Effector memory CD4-positive, alpha-beta T cell (primary cell): ENCODE measurements at regions not wholly inside any gene's neighbourhood (a gene's known extent, or its start where the extent isn't known, plus 50 kb on each side); places are given as distances from the start of the nearest gene placed in this dataset.

Source experiments
- DNase-seq, 3 donors: peaks; one replicate each; pipeline ENCODE4 v3.0.0-alpha.2; 2020
- H3K27ac ChIP-seq: 2 replicates; pipeline ENCODE4 v1.7.0; 2013; ENCODE audit warnings: mild to moderate bottlenecking, low read length, moderate library complexity; ENCODE audit not compliant: insufficient read depth, poor library complexity, severe bottlenecking
- H3K27me3 ChIP-seq: replicated peaks from 2 replicates; pipeline ENCODE4 v1.7.0; 2013; ENCODE audit warnings: mild to moderate bottlenecking, low read length; ENCODE audit not compliant: insufficient read depth, control insufficient read depth, poor library complexity, severe bottlenecking
- H3K36me3 ChIP-seq: 2 replicates; pipeline ENCODE4 v1.7.0; 2013; ENCODE audit warnings: mild to moderate bottlenecking, low read length, moderate library complexity; ENCODE audit not compliant: control insufficient read depth, insufficient read depth
- H3K4me1 ChIP-seq: 2 replicates; pipeline ENCODE4 v1.7.0; 2013; ENCODE audit warnings: low read length, mild to moderate bottlenecking; ENCODE audit not compliant: control insufficient read depth, insufficient read depth, poor library complexity, severe bottlenecking
- H3K4me3 ChIP-seq: 2 replicates; pipeline ENCODE4 v1.7.0; 2013; ENCODE audit warnings: low read length, low read depth, mild to moderate bottlenecking; ENCODE audit not compliant: insufficient read depth, poor library complexity, severe bottlenecking
- H3K9me3 ChIP-seq: 2 replicates; pipeline ENCODE4 v1.7.0; 2013; ENCODE audit warnings: mild to moderate bottlenecking, low read length, moderate library complexity; ENCODE audit not compliant: control insufficient read depth

DNA sequence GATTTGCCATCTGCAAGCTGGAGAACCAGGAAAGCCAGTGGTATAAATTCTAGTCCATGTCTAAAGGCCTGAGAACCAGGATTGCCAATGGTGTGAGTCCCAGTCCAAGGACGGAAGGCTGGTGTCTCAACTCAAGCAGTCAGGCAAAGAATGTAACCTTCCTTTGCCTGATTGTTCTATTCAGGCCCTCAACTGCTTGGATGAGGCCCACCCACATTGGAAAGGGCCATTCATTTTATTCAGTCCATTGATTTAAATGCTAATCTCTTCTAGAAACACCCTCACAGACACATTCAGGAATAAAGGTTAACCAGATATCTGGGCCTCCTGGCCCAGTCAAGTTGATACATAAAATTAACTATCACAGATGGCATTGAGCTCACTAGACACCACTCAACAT, 427.8 kb downstream of the ZNF608 start:
- Histone ChIP-seq H3K4me3 (no peak overlapping the region), H3K36me3 (no peaks in the 10 kb centered on the region), H3K4me1 (no peaks in the 10 kb centered on the region), H3K27ac (no peak overlapping the region), H3K27me3 (no peaks in the 10 kb centered on the region), H3K9me3 (no peaks in the 10 kb centered on the region)
- no peak for DNase-seq

DNA sequence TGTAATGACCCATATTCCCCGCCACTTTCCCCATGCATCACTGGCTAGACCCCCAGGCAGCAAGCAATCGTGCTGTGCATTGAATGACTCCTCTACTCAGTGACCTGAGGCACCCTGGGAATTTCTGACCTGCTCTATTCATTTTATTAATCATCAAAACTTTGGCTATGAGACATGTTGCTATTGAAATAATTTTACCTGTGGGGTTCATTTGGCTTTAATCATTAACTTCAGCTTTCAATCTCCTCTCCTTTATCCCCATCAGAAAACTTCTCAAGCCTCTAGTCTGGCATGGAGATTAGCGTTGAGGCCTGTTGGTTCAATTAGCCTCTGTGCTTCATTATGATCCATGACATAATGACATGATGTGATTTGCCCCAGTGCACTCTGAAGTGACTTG, 429.0 kb downstream of the ZNF608 start:
- Histone ChIP-seq H3K4me3 (no peak overlapping the region), H3K9me3 (no peaks in the 10 kb centered on the region), H3K27ac (no peak overlapping the region), H3K27me3 (no peaks in the 10 kb centered on the region), H3K4me1 (no peaks in the 10 kb centered on the region), H3K36me3 (no peaks in the 10 kb centered on the region)
- DNase-seq: no peak

DNA sequence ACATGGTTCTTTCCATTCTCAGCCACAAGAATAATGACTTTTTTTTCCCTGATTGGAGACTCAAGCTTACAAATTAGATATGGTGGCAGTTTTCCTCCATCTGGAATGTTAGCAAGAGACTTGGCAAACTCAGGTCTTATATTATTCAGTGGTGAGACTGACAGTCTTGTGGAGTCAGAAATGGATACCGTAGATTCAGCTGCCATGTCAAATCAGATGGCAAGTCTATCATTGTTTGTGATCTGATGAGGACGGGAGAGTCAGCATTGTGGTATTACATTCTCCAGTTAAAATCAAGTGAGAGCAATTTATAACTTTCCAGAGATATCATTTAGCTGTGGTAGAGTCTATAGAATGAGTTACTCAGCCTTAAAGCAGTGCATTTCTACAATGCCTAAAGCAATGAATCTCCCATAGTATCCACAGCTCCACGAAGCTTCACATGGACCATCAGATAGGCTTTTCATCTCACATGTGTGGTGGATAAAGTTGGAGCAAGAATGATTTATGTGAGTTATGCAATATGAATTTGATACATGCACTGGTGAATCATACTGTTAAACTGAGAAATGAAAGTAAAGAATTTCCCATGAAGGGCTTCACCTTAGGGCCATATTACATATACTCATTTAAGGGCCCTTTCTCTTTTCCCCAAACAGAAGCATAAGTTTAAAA, 430.6 kb downstream of the ZNF608 start:
- DNase-seq: no peak
- no peak overlapping the region for H3K27ac ChIP-seq
- no peak overlapping the region for H3K4me3 ChIP-seq
- H3K9me3 ChIP-seq: no peaks in the 10 kb centered on the region
- H3K4me1 ChIP-seq: no peaks in the 10 kb centered on the region
- no peaks in the 10 kb centered on the region for H3K36me3 ChIP-seq
- H3K27me3 ChIP-seq: no peaks in the 10 kb centered on the region

DNA sequence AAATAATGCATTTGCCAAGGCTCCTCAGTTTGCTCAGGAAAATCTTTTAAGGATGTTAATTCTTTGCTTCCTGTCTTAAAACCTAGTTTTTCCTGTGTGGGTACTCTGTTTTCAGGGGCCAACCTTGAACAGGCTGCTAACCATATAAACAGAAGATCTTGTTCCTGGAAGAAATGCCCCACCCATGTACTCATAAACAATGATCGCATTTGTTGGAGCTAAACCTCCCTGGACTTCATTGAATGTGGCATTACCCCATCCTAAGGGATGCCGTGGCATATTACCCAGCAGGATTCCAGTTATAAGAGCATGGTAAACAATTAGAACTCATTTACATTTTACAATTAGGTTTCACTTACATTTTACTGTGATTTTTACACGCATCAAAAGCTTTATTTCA, 436.0 kb downstream of the ZNF608 start:
- H3K4me1 ChIP-seq: no peaks in the 10 kb centered on the region
- H3K4me3 ChIP-seq: no peak overlapping the region
- H3K9me3 ChIP-seq: no peaks in the 10 kb centered on the region
- no peak overlapping the region for H3K27ac ChIP-seq
- H3K36me3 ChIP-seq: no peaks in the 10 kb centered on the region
- no peak for DNase-seq
- H3K27me3 ChIP-seq: no peaks in the 10 kb centered on the region

DNA sequence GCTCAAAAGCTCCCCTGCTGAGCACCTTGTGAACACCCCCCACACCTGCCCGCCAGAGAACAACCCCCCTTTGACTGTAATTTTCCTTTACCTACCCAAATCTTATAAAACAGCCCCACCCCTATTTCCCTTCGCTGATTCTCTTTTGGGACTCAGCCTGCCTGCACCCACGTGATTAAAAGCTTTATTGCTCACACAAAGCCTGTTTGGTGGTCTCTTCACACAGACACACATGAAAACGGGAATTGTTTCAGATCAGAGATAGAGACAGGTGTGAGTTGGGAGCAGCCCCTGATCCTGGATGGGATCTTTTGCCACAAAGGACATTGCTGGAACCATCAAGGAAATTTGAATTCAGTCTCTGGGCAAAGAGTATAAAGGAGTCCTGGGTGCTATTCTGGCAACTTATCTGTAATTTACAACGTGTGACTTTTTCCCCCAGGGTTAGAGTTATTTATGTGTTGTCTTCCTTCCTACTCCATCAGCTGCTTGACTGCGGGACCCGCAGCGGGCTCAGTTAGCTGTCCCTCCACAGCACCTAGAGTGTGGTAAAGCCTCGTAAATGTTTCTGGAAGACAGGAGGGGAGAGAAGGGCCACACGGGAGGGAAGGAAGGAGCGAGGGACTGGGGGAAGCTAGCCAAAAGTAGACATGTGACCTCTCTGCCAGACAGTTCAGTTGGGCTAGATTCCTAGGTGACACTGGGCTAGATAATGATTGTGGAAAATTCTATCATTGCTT, 437.0 kb downstream of the ZNF608 start:
- DNase-seq: no peak
- H3K9me3 ChIP-seq: no peaks in the 10 kb centered on the region
- H3K4me3 ChIP-seq: no peak overlapping the region
- H3K4me1 ChIP-seq: no peaks in the 10 kb centered on the region
- no peak overlapping the region for H3K27ac ChIP-seq
- no peaks in the 10 kb centered on the region for H3K36me3 ChIP-seq
- H3K27me3 ChIP-seq: no peaks in the 10 kb centered on the region

DNA sequence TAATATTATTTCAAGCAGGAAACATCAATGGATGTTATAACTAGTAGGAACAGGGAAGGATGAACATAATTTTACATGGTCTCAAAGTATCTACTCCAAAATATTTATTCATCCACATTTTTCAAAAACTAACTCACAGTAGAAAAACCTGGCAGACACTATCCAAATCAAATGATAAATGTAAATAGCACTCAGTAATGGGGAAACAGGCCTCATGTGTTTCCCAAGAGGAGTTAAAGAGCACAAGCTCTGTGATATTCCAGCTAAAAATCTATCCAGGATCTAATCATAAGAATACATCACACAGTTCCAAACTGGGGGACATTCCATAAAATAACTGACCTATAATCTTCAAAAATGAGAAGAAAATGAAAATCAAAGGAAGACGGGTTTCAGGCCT, 443.1 kb downstream of the ZNF608 start:
- Histone ChIP-seq H3K27me3 (no peaks in the 10 kb centered on the region), H3K36me3 (no peaks in the 10 kb centered on the region), H3K4me3 (no peak overlapping the region), H3K27ac (no peak overlapping the region), H3K4me1 (no peaks in the 10 kb centered on the region), H3K9me3 (no peaks in the 10 kb centered on the region)
- DNase-seq: no peak

DNA sequence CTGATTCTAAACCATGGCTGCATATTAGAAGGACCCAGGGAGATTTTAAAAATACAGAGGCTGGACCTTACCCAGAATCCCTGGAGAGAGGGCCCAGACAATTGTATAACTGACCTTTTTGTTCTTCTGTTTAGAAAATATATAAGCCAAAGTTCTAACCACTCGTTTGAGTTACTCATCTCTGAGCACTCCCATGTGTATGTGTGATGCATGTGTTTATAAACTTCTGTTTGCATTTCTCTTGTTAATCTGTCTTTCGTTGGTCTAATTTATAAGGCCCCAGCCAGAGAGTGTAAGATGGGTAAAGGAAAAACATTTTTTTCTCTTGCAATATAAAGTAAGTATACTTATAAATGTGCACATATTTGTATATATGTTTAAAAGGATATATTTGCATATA, 443.9 kb downstream of the ZNF608 start:
- Histone ChIP-seq H3K4me1 (no peaks in the 10 kb centered on the region), H3K27me3 (no peaks in the 10 kb centered on the region), H3K36me3 (no peaks in the 10 kb centered on the region), H3K9me3 (no peaks in the 10 kb centered on the region), H3K27ac (no peak overlapping the region), H3K4me3 (no peak overlapping the region)
- no peak for DNase-seq

DNA sequence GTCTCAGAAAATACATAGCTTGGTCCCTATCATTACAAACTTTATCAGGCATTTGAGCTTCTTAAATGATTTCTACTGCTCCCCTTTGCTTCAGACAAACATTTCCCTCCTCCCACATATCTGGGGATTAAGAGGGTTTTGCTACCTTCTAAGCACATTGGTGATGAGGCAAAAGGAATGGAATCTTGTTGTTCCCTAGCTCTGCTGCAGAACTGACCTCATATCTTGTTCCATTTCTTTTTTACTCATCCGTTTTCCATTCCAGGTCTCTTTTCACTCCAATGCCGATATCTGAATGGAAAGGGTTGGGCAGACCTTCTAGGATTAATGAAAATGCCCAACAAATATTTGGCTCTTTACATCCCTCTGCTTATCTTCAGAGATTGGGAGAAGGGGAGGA, 444.6 kb downstream of the ZNF608 start:
- no peaks in the 10 kb centered on the region for H3K9me3 ChIP-seq
- H3K4me1 ChIP-seq: no peaks in the 10 kb centered on the region
- no peaks in the 10 kb centered on the region for H3K27me3 ChIP-seq
- H3K27ac ChIP-seq: no peak overlapping the region
- no peaks in the 10 kb centered on the region for H3K36me3 ChIP-seq
- H3K4me3 ChIP-seq: no peak overlapping the region
- no peak for DNase-seq

DNA sequence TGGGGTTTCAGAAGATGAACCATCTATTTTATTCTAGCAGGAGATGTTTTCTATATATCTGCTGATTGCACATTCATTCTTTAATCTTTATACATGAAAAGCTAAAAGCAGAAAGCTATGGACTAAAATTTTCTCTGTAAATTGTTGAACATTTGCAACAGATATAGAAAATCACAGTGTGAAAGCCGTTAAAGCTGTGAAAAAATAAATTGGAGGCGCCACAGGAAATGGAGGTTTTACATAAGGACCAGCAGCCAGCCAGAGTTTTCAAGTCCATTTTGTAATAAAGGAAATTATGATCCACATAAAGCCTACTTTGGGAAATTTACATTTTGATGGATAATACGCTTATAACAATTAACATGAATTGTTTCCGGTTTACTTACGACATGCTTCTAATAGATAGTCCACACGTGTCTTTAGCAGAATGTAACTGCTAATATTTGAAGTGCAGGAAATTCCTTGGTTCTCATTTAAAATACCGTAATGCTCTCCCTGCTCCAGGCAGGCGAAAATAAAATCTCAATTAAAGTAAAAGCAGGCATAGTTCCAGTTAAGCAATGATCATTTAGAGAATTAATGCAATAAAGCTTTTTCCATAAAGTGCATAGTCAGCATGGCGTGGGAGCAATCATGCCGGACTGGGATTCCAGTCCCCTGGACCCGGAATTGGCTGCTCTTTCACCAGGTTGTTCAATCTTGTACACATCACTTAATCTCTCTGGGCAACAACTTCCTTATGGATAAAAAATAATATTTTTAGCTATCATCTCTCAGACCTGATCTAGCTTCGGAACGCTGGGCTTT, 445.4 kb downstream of the ZNF608 start:
- no peak overlapping the region for H3K4me3 ChIP-seq
- DNase-seq: no peak
- H3K27me3 ChIP-seq: no peaks in the 10 kb centered on the region
- no peaks in the 10 kb centered on the region for H3K9me3 ChIP-seq
- no peaks in the 10 kb centered on the region for H3K36me3 ChIP-seq
- H3K27ac ChIP-seq: no peak overlapping the region
- no peaks in the 10 kb centered on the region for H3K4me1 ChIP-seq

DNA sequence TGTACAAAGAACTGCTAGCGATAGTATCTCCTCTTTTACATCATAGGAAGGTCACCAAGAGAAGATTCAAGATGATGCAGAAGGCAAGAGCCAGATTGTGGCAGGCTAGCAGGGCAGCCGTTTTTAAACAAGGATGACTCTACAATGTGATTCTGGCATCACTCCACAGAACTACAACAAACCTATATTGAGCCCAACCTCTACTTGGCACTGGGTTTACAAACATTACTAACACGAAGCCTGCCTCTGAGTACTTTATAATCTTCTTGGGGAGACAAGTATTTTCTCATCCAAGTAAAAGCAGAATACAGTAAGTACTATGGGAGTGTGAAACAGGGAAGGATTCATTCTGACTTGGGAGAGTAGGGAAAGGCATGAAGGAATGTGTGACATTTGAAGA, 448.6 kb downstream of the ZNF608 start:
- Histone ChIP-seq H3K4me1 (no peaks in the 10 kb centered on the region), H3K36me3 (no peaks in the 10 kb centered on the region), H3K9me3 (no peaks in the 10 kb centered on the region), H3K27ac (no peak overlapping the region), H3K27me3 (no peaks in the 10 kb centered on the region), H3K4me3 (no peak overlapping the region)
- no peak for DNase-seq
